H1 (cell line): ENCODE measurements at regions not wholly inside any gene's neighbourhood (a gene's known extent, or its start where the extent isn't known, plus 50 kb on each side); places are given as distances from the start of the nearest gene placed in this dataset.

Experiments
- CTCF ChIA-PET: fragments of 300-600 bp; sonication (Branson Sonifier 250); formaldehyde crosslinking; loops from one replicate; lab custom pipeline; 2021; ENCODE audit not compliant: partially characterized antibody; lab: Charles Lee
- POLR2A ChIA-PET: fragments of 300-600 bp; sonication (Branson Sonifier 250); formaldehyde crosslinking; loops from one replicate; lab custom pipeline; 2021; ENCODE audit warnings: inconsistent platforms; ENCODE audit not compliant: partially characterized antibody; lab: Charles Lee
- DNase-seq, 2 experiments: peaks; one replicate each; pipeline versions ENCODE4 v3.0.0 to v3.0.0-alpha.2; 2010 to 2022; ENCODE audit warnings: low spot score in 2 of 2, low read depth in 1 of 2, mixed read lengths in 1 of 2
- FAIRE-seq: peaks from 2 replicates; lab custom pipeline; 2011; peaks lifted over from hg19 to GRCh38; lab: Jason Lieb, UNC
- H2AFZ ChIP-seq: 2 replicates; pipeline ENCODE4 v1.8.1; 2012; ENCODE audit warnings: low read length, inconsistent platforms
- H2AK5ac ChIP-seq: 2 replicates; pipeline ENCODE4 v1.6.1; 2013; ENCODE audit warnings: low read depth, low read length
- H2BK120ac ChIP-seq: replicated peaks from 2 replicates; pipeline ENCODE3; 2013; ENCODE audit warnings: low read depth, low read length, inconsistent platforms
- H2BK12ac ChIP-seq: 2 replicates; pipeline ENCODE4 v1.6.1; 2013; ENCODE audit warnings: low read depth, low read length
- H2BK15ac ChIP-seq: 2 replicates; pipeline ENCODE4 v1.6.1; 2013; ENCODE audit warnings: low read length
- H2BK20ac ChIP-seq: 2 replicates; pipeline ENCODE4 v1.6.1; 2013; ENCODE audit warnings: low read length
- H2BK5ac ChIP-seq: 2 replicates; pipeline ENCODE4 v1.6.1; 2013; ENCODE audit warnings: low read depth, low read length
- H3K14ac ChIP-seq: 2 replicates; pipeline ENCODE4 v1.6.1; 2013; ENCODE audit warnings: inconsistent platforms; ENCODE audit not compliant: insufficient read length
- H3K18ac ChIP-seq: 2 replicates; pipeline ENCODE4 v1.6.1; 2013; ENCODE audit warnings: low read length; ENCODE audit errors: extremely low read depth
- H3K23ac ChIP-seq: 2 replicates; pipeline ENCODE4 v1.6.1; 2013; ENCODE audit warnings: inconsistent platforms; ENCODE audit not compliant: insufficient read length
- H3K23me2 ChIP-seq: 2 replicates; pipeline ENCODE4 v1.6.1; 2013; ENCODE audit warnings: low read depth, low read length
- H3K27ac ChIP-seq: 2 replicates; pipeline ENCODE4 v1.6.1; 2011; ENCODE audit warnings: low read depth, low read length, inconsistent platforms
- H3K27me3 ChIP-seq, 4 experiments: replicated peaks in 1 of 4; 1 replicate in 1 of 4; 2 replicates in 3 of 4; pipeline versions ENCODE4 v1.6.1 to v1.8.1; 2011 to 2013; ENCODE audit warnings: low read length in 3 of 4, mild to moderate bottlenecking in 3 of 4, inconsistent platforms in 2 of 4, mixed read lengths in 2 of 4, moderate library complexity in 1 of 4; ENCODE audit not compliant: control insufficient read depth in 3 of 4, insufficient read depth in 3 of 4; ENCODE audit errors: extremely low read depth in 1 of 4
- H3K36me3 ChIP-seq, 4 experiments: 2 replicates each; pipeline versions ENCODE4 v1.6.1 to v1.8.1; 2011 to 2013; ENCODE audit warnings: mild to moderate bottlenecking in 4 of 4, low read length in 3 of 4, moderate library complexity in 2 of 4, control low read depth in 1 of 4, inconsistent platforms in 1 of 4; ENCODE audit not compliant: insufficient read depth in 4 of 4, control insufficient read depth in 2 of 4
- H3K4ac ChIP-seq: replicated peaks from 2 replicates; pipeline ENCODE3; 2013; ENCODE audit warnings: low read length, low read depth, mixed read lengths, inconsistent platforms; ENCODE audit not compliant: insufficient read length
- H3K4me1 ChIP-seq, 4 experiments: replicated peaks in 1 of 4; 1 replicate in 1 of 4; 2 replicates in 3 of 4; pipeline versions ENCODE4 v1.6.1 to v1.8.1; 2011 to 2013; ENCODE audit warnings: low read length in 3 of 4, inconsistent platforms in 2 of 4, mixed read lengths in 1 of 4; ENCODE audit not compliant: insufficient read depth in 4 of 4, control insufficient read depth in 3 of 4
- H3K4me2 ChIP-seq, 2 experiments: 2 replicates each; pipeline versions ENCODE4 v1.6.1 to v1.8.1; 2011 to 2013; ENCODE audit warnings: low read depth in 2 of 2, low read length in 2 of 2, control low read depth in 1 of 2, inconsistent platforms in 1 of 2, mild to moderate bottlenecking in 1 of 2; ENCODE audit not compliant: insufficient read depth in 1 of 2
- H3K4me3 ChIP-seq, 4 experiments: fragments of 200-600, 300-600 bp in 1 of 4; sonication (generic), shearing (Covaris generic), sonication (Bioruptor Twin) in 1 of 4; 2 replicates each; pipeline versions ENCODE4 v1.5.1 to v1.8.1; 2011 to 2016; ENCODE audit warnings: low read length in 4 of 4, low read depth in 3 of 4, control low read depth in 2 of 4, inconsistent platforms in 2 of 4, mild to moderate bottlenecking in 2 of 4, mixed read lengths in 1 of 4, moderate library complexity in 1 of 4; ENCODE audit not compliant: insufficient read depth in 2 of 4; ENCODE audit errors: extremely low read depth in 1 of 4
- H3K56ac ChIP-seq: replicated peaks from 2 replicates; pipeline ENCODE3; 2013; ENCODE audit warnings: low read depth, mild to moderate bottlenecking, mixed read lengths, low read length, inconsistent platforms; ENCODE audit not compliant: insufficient read length
- H3K79me1 ChIP-seq: 2 replicates; pipeline ENCODE4 v1.6.1; 2013; ENCODE audit warnings: low read depth, low read length, control low read depth
- H3K79me2 ChIP-seq, 2 experiments: 2 replicates each; pipeline versions ENCODE4 v1.6.1 to v1.8.1; 2012 to 2013; ENCODE audit warnings: low read length in 2 of 2, mild to moderate bottlenecking in 2 of 2, inconsistent platforms in 1 of 2; ENCODE audit not compliant: insufficient read depth in 2 of 2, control insufficient read depth in 1 of 2
- H3K9ac ChIP-seq, 4 experiments: replicated peaks in 1 of 4; 1 replicate in 1 of 4; 2 replicates in 3 of 4; pipeline versions ENCODE4 v1.6.1 to v1.8.1; 2011 to 2013; ENCODE audit warnings: low read depth in 3 of 4, low read length in 3 of 4, control low read depth in 2 of 4, mild to moderate bottlenecking in 2 of 4, moderate library complexity in 2 of 4, inconsistent platforms in 1 of 4; ENCODE audit errors: extremely low read depth in 1 of 4
- H3K9me3 ChIP-seq, 2 experiments: 2 replicates each; pipeline versions ENCODE4 v1.6.1 to v1.8.1; 2012 to 2013; ENCODE audit warnings: mild to moderate bottlenecking in 2 of 2, moderate library complexity in 2 of 2, control low read depth in 1 of 2, inconsistent platforms in 1 of 2, low read depth in 1 of 2, low read length in 1 of 2, mixed read lengths in 1 of 2; ENCODE audit not compliant: insufficient read depth in 2 of 2
- H4K20me1 ChIP-seq, 2 experiments: replicated peaks in 1 of 2; 2 replicates each; pipeline versions ENCODE3 to v1.8.1; 2011 to 2013; ENCODE audit warnings: inconsistent platforms in 2 of 2, low read length in 2 of 2, mild to moderate bottlenecking in 1 of 2; ENCODE audit not compliant: insufficient read depth in 2 of 2, control insufficient read depth in 1 of 2
- H4K5ac ChIP-seq: 2 replicates; pipeline ENCODE4 v1.6.1; 2013; ENCODE audit warnings: low read length, low read depth, mixed read lengths, inconsistent platforms; ENCODE audit not compliant: insufficient read length
- H4K8ac ChIP-seq: 2 replicates; pipeline ENCODE4 v1.8.0; 2013; ENCODE audit warnings: mild to moderate bottlenecking, moderate library complexity, low read length, inconsistent platforms; ENCODE audit not compliant: insufficient read depth; ENCODE audit errors: extremely low read depth
- H4K91ac ChIP-seq: replicated peaks from 2 replicates; pipeline ENCODE3; 2013; ENCODE audit warnings: low read length, mixed read lengths, inconsistent platforms; ENCODE audit not compliant: insufficient read length
- KDM1A ChIP-seq: fragments of 200-600, 300-600 bp; sonication (generic); IDR thresholded peaks from 2 replicates; pipeline ENCODE4 v1.7.1; 2016; ENCODE audit warnings: mild to moderate bottlenecking, low read length, borderline replicate concordance
- SP4 ChIP-seq: IDR thresholded peaks from 2 replicates; pipeline ENCODE4 v1.6.1; 2012; ENCODE audit warnings: low read length, inconsistent platforms
- WGBS, 2 experiments: shearing (Covaris generic) in 1 of 2; methylation state at CpG; one replicate each; pipeline versions ENCODE4 v1.1.6 to v1.1.7; 2013 to 2015; ENCODE audit warnings: low lambda C conversion rate in 2 of 2, mixed read lengths in 2 of 2, inconsistent platforms in 1 of 2, low coverage in 1 of 2, missing lambda C conversion rate in 1 of 2; ENCODE audit not compliant: insufficient replicate concordance in 2 of 2, insufficient coverage in 1 of 2, insufficient read length in 1 of 2; ENCODE audit errors: extremely low coverage in 1 of 2, missing lambda C conversion rate in 1 of 2; 5-methylcytosine and 5-hydroxymethylcytosine counted together

DNA sequence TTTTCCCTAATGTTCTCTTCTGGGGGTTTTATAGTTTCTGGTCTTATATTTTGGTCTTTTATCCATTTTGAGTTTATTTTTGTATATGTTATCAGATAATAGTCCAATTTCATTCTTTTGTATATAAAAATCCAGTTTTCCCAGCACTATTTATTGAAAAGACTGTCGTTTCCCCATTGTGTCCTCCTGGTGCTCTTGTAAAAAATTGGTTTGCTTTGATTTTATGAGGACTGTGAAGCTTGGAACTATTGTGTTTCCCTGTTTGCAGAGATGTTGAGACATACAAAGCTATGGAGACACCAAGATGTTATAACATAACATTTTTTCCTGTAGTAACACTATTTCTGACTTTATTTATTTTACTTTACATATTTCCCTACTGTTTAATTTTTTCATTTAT, 163.3 kb upstream of the TUT7 start:
- CTCF ChIA-PET: interaction anchor here (0.6 kb wide), 1 partner anchor 401 kb away, joined by 3 read pairs; no protein-coding TSS in a partner anchor

More for the DNA sequence above, 163.3 kb upstream of the TUT7 start:
- Histone ChIP-seq H3K56ac (no peak overlapping the region), H3K4me3 (no peak overlapping the region), H3K79me2 (no peaks in the 10 kb centered on the region), H2AFZ (no peak overlapping the region), H3K14ac (no peak overlapping the region), H3K9me3 (no peaks in the 10 kb centered on the region), H2BK15ac (no peak overlapping the region), H4K20me1 (no peaks in the 10 kb centered on the region), H3K4me1 (no peaks in the 10 kb centered on the region), H4K5ac (no peak overlapping the region), H3K23me2 (no peaks in the 10 kb centered on the region), H2BK5ac (no peak overlapping the region), H3K18ac (no peak overlapping the region), H3K27me3 (no peaks in the 10 kb centered on the region), H3K4me2 (no peak overlapping the region), H3K23ac (no peak overlapping the region), H2BK20ac (no peak overlapping the region), H3K9ac (no peak overlapping the region), H2AK5ac (no peak overlapping the region), H4K8ac (no peak overlapping the region), H2BK120ac (no peak overlapping the region), H4K91ac (no peak overlapping the region), H2BK12ac (no peak overlapping the region), H3K4ac (no peak overlapping the region), H3K36me3 (no peaks in the 10 kb centered on the region), H3K27ac (no peak overlapping the region), H3K79me1 (no peaks in the 10 kb centered on the region)
- no peak for TF ChIP-seq KDM1A
- TF ChIP-seq SP4: no peak
- 87% methylated on average over 1 of the region's 1 CpG; no CpG with 5 or more reads in 1 of the 2 experiments for WGBS, 2 experiments
- POLR2A ChIA-PET: no interaction called here
- FAIRE-seq: no peak
- no peak for DNase-seq
